GM19328 (cell line): ENCODE measurements at regions not wholly inside any gene's neighbourhood (a gene's known extent, or its start where the extent isn't known, plus 50 kb on each side); places are given as distances from the start of the nearest gene placed in this dataset.

Experiments
- ATAC-seq: cut with Tn5 transposase; IDR thresholded peaks from one replicate; pipeline ENCODE4 v1.9.1; 2021; ENCODE audit warnings: mild to moderate bottlenecking, moderate library complexity; ENCODE audit not compliant: unreplicated experiment

- no peak for ATAC-seq
Measured at GRCh38 chr5:135220394-135221186, 178.4 kb downstream of the MACROH2A1 start.

DNA sequence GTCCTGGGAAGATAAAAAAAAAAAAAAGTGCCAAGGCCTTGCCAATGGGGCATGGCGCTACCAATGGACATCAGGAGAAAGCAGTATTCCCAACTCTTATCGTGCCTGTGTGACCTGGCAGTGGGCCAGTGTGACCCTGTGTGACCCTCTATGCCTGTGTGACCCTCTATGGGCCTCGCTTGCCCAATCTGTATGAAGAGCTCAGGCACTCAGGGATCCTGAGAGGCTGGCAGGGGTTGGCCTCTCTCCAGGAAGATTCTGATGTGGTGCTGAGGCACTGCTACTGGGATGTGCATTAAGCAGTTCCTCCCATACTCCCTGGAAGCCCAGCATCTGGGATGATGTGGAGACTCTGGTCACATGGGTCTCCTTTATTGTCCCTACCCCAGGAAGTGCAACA is 179.2 kb downstream of the MACROH2A1 start:
- no peak for ATAC-seq

- no peak for ATAC-seq
Measured at GRCh38 chr5:135218790-135219568, 180.1 kb downstream of the MACROH2A1 start.

GRCh38 chr5:135218486-135218755 is 180.6 kb downstream of the MACROH2A1 start:
- no peak for ATAC-seq

DNA sequence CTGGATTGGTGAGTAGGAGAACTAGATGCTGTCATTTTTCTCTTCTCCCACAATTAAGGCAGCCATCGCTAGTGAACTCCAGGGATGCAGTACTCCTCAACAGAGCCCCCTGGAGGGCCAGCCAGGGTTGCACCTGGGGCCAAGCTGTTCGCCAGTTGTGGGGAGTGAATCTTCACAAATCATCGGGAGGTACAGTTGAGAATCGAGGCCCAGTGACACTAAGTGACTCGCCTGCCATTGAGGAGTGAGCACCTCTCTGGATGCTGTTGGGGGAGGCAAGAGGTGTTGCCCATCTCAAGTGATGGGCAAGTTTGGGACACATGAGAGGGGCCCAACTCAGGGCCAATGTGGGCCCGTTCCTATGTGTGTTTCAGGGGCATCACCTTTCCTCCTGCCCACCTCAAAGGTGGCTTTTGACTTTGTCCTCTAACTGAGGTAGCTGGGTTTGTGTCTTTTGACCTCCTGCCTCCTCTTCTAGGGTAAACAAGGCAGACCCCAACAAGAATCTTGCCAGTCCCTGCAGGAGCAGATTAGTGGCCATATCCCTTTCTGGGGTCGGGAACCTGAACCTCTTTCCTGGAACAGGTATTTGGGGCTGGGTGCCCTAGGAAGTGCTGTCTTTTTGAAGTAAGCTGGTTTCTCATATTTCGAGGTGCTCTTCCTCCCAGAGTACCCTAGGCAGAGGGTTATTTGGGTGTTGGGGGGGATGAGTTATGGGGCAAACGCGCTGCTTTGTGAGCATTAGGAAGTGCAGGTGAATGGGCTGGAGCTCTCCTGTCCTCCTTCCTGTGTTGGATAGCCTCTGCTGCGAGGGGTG is 181.2 kb downstream of the MACROH2A1 start:
- no peak for ATAC-seq

- ATAC-seq: no peak
Measured at GRCh38 chr5:135216471-135217343, 182.3 kb downstream of the MACROH2A1 start.

- no peak for ATAC-seq
Measured at GRCh38 chr5:135215617-135216470, 181.8 kb upstream of the PITX1 start.

GRCh38 chr5:135214897-135215616 is 181.0 kb upstream of the PITX1 start:
- no peak for ATAC-seq

DNA sequence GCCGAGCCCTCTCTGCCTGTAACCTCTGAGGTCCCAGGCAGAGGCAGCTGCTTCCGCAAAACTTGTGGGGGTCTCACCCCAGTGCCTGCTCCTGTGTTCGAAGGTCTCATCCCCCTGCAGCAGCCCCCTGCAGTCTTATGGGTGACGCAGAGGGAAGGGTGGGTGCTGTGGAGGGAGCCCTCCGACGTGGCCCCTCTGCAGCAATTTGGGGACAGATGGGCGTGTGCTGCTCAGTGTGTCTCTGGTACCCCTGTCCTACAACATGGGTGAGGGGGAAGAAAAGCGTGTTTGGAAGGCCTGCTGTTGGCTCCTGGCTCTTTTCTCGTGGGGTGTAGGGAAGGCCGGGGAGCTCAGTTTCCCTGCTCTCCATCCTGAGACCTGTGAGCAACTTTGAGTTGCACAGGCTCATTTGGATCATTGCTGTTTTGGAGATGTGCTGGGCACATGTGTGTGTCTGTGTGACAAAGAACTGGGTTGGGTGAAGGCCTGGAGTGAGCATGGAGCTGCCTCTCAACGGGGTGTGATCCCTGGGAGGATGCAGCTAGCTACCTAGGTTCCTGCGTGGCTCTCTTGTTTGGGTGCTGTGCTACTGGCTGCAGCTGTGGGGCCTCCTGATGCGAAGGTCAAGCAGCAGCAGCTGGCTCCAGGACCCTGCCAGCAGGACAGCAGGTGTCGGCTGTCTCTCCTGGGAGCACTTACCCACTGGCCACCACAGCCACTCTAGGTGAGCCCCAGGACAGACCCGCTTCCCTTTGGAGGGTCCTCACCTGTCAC is 179.6 kb upstream of the PITX1 start:
- no peak for ATAC-seq

- no peak for ATAC-seq
Measured at GRCh38 chr5:135213027-135213386, 179.0 kb upstream of the PITX1 start.

- no peak for ATAC-seq
Measured at GRCh38 chr5:135212361-135213026, 178.5 kb upstream of the PITX1 start.

- ATAC-seq: no peak
Measured at GRCh38 chr5:135211791-135212190, 177.8 kb upstream of the PITX1 start.

- no peak for ATAC-seq
Measured at GRCh38 chr5:135211083-135211790, 177.2 kb upstream of the PITX1 start.

DNA sequence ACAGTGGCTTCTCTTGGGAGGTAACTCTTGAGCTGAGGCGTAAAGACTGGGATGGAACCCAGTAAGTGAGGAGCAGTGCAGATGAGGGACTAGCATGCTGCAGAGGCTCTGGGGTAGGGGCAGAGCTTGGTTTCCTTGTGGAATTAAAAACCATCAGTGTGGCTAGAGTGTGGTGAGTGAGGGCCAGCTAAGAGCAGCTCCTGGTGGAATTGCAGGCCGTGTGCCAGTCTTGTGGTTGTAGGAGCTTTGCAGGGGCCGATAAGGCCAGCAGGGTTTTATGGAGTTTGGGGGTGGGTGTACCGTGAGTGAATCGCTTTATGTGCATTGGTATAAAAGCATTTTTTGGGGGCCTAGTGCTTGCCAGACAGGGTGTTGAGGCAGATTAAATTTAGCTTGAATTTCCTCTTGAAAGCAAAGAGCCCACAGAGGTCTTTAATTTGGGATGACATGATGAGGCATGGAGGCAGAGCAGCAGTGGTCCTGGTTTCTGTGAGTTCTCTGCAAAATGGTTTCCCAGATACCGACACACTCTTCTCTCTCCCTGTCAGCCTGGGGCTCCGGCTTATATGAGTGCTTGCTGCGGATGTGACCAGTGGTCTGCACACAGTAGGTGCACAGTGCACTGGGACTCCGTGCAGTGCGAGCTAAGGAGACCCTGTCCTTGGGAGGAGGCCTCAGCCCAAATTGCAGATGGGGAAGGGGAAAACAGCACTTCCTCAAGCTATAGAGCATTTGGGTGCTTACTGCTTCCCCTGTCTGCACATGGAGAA is 176.4 kb upstream of the PITX1 start:
- ATAC-seq: no peak

- ATAC-seq: no peak
Measured at GRCh38 chr5:135208903-135209721, 175.1 kb upstream of the PITX1 start.

DNA sequence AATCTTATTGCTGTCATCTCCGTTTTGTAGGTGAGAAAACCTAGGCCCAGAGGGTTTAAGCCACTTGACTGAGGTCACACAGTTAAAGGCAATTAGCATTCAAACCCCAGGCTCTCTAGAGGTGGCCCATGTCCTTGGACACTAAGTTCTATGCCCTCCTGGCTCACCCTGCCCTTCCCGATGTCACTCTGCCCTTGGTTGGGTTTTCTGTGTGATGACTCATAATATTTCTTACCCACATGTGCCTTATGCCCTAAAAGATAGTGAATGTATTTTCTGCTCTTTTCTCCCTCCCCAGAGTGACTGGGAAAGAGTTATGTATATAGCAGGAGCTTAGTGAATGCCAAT is 174.5 kb upstream of the PITX1 start:
- ATAC-seq: no peak
